Rectal smooth muscle tissue (tissue), 1 donor: ENCODE measurements at regions not wholly inside any gene's neighbourhood (a gene's known extent, or its start where the extent isn't known, plus 50 kb on each side); places are given as distances from the start of the nearest gene placed in this dataset.

Source experiments
- H3K27ac ChIP-seq: one replicate; pipeline ENCODE4 v1.7.0; 2013; ENCODE audit warnings: low read depth, low read length, inconsistent platforms
- H3K27me3 ChIP-seq: one replicate; pipeline ENCODE4 v1.7.0; 2013; ENCODE audit warnings: low read length; ENCODE audit not compliant: control insufficient read depth, insufficient read depth
- H3K36me3 ChIP-seq: one replicate; pipeline ENCODE4 v1.7.0; 2013; ENCODE audit warnings: low read length; ENCODE audit not compliant: control insufficient read depth, insufficient read depth
- H3K4me1 ChIP-seq: one replicate; pipeline ENCODE4 v1.7.0; 2013; ENCODE audit warnings: low read length; ENCODE audit not compliant: control insufficient read depth, insufficient read depth
- H3K4me3 ChIP-seq: one replicate; pipeline ENCODE4 v1.7.0; 2013; ENCODE audit warnings: low read length
- H3K9ac ChIP-seq: one replicate; pipeline ENCODE4 v1.7.0; 2013; ENCODE audit warnings: low read length

DNA sequence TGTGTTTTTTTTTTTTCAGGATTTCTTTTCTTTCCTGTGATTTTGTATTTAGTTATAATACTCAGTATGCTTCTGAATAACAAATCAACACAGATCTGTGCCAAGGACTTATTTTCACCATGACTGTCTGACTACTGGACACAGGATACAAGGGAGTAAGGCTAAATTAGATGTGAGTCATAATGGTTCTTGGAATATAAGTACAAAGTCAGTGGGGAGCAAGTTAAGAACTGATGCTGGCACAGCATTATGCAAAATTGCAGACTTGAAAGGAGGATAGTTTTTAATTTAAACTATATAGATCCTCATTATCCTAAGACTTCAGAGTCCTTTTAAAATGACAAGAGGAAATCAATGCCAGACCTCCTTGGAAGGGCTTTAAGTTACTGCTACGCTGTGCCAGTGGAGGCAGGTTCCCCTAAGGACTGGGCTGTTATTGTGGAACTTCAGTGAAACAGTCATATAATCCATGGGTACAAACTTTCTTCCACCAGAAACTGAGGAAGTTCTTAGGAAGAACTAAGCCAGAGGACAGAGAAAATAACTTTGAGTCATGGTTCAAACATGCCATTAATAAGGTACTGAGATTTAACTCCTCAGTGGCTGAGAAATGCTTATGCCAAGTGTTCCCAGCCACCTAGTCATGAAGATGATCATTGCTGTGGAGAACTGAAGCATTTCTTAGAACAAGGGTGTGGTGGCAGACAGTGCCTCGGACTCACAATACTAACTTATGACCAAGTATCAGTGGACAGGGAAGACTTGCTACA is 531.2 kb downstream of the HTR7 start:
- Histone ChIP-seq H3K4me1 (no peaks in the 10 kb centered on the region), H3K4me3 (no peak overlapping the region)

DNA sequence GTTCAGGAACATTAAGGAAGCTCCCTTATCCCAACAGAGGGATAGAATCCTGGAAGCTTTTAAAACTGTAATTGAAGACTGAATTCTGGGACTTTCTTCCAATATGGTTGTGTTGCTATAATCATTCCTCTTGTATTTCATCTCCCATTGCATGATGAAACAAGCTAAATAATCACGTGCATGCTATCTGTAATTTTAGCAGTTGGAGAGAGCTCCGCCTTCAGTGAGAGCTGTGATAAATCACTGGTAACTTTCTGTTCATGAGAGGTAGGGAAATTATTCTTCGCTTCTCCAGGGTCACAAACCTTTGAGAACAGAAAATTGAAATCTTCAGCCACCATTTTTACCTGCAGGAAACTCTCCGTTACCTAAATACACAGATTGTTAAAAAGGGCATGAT is 530.2 kb downstream of the HTR7 start:
- Histone ChIP-seq H3K4me1 (no peaks in the 10 kb centered on the region), H3K4me3 (no peak overlapping the region), H3K27me3 (no peaks in the 10 kb centered on the region), H3K9ac (no peak overlapping the region), H3K27ac (no peak overlapping the region), H3K36me3 (no peaks in the 10 kb centered on the region)

More for the DNA sequence above, 531.2 kb downstream of the HTR7 start:
- Histone ChIP-seq H3K27ac (no peak overlapping the region), H3K36me3 (no peaks in the 10 kb centered on the region), H3K27me3 (no peaks in the 10 kb centered on the region), H3K9ac (no peak overlapping the region)

DNA sequence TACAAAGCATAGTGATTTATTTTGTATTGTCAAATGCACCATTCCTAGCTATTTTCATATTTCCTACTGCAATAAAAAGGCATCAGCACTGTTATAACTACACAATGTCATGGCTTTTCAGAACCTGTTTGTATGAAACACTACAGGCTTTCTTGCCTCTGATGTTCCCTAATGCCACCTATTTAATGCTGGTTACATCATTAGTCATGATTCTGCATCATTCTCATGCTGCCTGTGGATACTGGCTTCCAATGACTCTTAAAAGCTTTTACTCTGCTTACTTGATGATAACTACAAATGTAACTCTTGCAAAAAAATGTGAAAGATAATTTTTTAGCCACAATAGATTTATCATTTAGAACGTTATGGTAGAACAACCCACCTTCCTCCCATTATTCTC is 529.4 kb downstream of the HTR7 start:
- H3K9ac ChIP-seq, result no peak overlapping the region
- no peaks in the 10 kb centered on the region for H3K4me1 ChIP-seq
- no peaks in the 10 kb centered on the region for H3K27me3 ChIP-seq
- no peaks in the 10 kb centered on the region for H3K36me3 ChIP-seq
- no peak overlapping the region for H3K27ac ChIP-seq
- no peak overlapping the region for H3K4me3 ChIP-seq

DNA sequence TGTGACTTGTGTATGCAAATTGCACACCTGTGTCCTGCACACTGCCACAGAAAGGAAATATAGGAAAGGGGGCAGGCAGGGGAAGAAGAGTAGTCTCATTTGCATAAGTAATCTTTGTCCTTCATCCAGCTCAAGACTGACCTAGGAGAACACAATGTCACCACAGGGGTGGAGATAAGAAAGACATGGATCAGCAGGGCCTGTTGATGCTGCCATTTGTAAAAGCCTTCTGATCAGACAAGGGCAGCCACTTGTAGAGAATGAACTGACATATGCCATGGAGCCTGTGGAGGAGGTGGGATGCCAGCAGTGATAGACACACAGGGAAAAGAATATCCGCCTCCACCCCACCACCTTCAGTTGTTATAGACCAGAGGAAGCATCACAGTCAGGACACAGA is 528.9 kb downstream of the HTR7 start:
- Histone ChIP-seq H3K27me3 (no peaks in the 10 kb centered on the region), H3K4me1 (no peaks in the 10 kb centered on the region), H3K9ac (no peak overlapping the region), H3K36me3 (no peaks in the 10 kb centered on the region), H3K27ac (no peak overlapping the region), H3K4me3 (no peak overlapping the region)

DNA sequence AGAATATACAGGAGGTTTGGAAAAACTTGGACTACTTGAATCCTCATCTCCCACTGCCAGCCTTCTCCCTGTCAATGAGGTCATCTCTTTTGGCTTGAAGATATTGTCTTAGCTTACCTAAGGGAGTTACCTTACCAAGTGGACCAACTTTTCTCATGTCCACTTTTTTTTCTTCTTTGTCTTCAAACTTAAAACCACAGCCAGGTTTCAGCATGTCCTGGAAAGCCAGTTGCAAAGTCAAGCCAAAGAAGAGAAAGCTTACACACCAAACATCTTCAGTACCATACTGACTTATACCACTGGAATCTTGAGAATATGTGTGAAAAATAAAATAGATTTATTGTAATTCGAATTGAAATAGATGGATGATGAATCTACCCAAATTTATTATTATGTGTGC is 520.5 kb downstream of the HTR7 start:
- no peaks in the 10 kb centered on the region for H3K36me3 ChIP-seq
- H3K27ac ChIP-seq, result no peak overlapping the region
- no peak overlapping the region for H3K9ac ChIP-seq

DNA sequence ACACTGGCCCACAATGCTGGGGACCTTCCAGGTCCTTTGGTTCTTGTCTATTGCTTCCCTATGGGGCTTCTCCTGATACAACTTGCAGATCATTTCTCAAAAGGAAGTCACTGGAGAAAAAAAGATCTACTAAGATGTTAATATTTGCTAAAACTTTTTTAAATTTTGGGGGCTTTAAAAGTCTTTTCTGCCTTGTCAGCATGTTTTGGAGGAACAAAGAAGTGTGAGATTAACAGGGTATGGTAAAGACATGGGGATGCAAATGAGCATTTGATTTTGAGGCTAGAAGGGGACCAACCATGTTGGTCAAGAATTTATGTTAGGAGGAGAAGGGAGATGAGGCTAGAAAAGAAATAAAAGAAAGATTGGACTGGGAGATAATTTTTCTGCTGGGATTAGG is 515.4 kb downstream of the HTR7 start:
- Histone ChIP-seq H3K4me1 (no peaks in the 10 kb centered on the region), H3K4me3 (no peak overlapping the region), H3K27ac (no peak overlapping the region), H3K36me3 (no peaks in the 10 kb centered on the region), H3K27me3 (no peaks in the 10 kb centered on the region), H3K9ac (no peak overlapping the region)

More for the DNA sequence above, 520.5 kb downstream of the HTR7 start:
- Histone ChIP-seq H3K4me1 (no peaks in the 10 kb centered on the region), H3K27me3 (no peaks in the 10 kb centered on the region), H3K4me3 (no peak overlapping the region)

DNA sequence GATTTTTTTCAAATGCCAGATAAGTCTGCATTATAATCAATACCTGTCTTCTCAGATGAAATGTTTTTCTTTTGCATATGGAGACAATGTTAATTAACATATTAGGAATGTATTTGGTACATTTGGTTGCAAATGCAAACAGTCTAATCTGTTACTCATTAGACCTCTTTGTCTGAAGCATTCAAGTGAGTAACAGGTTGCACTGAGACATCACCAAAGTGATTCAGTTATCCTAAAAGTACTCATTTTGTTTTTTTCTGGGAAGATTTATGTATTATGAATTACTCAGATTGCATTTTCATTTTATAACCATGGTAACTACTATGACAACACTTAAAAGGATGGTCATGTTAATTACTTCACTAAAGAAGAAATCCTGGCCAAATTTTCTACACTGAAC is 513.6 kb downstream of the HTR7 start:
- H3K9ac ChIP-seq, result no peak overlapping the region
- no peak overlapping the region for H3K27ac ChIP-seq
- H3K4me1 ChIP-seq, result no peaks in the 10 kb centered on the region
- H3K36me3 ChIP-seq, result no peaks in the 10 kb centered on the region
- H3K4me3 ChIP-seq, result no peak overlapping the region
- no peaks in the 10 kb centered on the region for H3K27me3 ChIP-seq

DNA sequence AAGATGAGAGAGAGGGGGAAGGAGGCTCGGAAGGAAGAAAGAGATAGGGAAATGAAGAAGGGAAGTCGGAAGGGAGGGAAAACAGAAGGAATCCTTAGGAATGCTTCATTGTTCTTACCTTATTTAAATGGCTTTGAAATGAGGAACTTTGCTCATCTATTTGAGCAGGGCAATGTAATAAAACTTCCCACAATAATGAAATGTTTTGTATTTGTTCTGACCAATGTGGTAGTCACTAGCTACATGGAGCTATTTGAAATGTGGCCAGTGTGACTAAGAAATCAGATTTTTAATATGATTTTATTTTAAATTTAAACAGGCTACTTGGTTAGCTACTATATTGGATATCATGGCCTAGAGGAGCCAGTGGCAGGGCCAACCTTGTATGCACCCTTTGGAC is 510.6 kb downstream of the HTR7 start:
- Histone ChIP-seq H3K27me3 (no peaks in the 10 kb centered on the region), H3K36me3 (no peaks in the 10 kb centered on the region), H3K4me1 (no peaks in the 10 kb centered on the region), H3K9ac (no peak overlapping the region), H3K4me3 (no peak overlapping the region), H3K27ac (no peak overlapping the region)

DNA sequence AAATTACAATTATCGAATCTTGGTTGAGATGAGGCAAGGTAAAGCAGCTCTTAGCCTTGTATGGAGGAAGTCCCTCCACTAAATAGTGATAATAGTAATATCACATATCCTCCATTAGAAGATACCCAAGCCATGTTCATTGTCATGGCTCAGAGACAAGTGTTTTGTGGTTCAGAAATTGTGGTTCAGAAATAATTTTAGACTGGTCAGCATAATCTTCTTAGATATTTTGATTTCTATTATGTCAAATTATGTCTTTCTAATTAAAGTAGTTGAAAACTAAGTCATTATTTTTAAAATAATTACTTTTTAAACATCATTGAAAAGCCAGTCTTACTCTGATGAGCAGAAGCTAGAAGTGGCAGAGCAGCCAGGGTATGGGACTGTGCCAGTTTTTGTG is 507.7 kb downstream of the HTR7 start:
- H3K9ac ChIP-seq, result no peak overlapping the region
- no peaks in the 10 kb centered on the region for H3K36me3 ChIP-seq
- no peaks in the 10 kb centered on the region for H3K4me1 ChIP-seq
- no peak overlapping the region for H3K4me3 ChIP-seq
- no peaks in the 10 kb centered on the region for H3K27me3 ChIP-seq
- no peak overlapping the region for H3K27ac ChIP-seq

DNA sequence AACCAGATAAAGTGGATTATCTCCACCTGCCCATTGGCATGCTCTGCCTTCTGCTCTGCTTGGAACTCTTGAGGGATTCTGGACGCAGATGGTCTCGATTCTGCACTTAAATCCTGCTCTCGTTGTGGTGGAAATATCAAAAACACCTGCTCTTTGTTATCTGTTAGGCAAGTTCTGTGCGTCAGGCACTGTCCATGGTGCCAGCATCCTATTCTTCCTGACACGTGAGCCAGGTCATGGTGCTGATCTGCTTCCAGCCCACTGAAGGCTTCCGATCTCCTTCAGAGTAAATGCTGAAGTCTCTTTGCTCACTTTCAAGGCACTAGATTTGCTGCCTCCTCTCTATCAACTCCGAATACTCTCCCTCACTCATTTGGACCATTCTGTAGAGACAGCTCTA is 505.6 kb downstream of the HTR7 start:
- H3K27ac ChIP-seq, result no peak overlapping the region
- no peaks in the 10 kb centered on the region for H3K27me3 ChIP-seq
- no peaks in the 10 kb centered on the region for H3K4me1 ChIP-seq

DNA sequence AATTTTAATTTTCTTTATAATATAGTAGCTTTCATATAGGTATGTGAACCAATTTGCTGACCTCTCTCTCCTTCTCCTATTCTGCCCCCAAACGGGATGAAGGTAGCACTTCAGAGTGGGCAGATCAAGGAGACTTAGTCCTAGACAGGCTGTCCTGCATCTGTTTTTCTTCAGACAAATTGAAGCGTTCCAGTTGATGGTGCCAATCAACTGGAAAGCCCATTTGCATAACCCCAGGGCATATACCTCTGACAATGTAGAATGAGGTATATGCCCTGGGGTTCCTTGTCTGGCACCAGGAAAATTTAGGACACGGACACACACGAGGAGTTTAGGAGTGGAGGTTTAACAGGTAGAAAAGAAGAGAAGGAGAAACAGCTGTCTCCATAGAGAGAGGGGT is 502.9 kb downstream of the HTR7 start:
- Histone ChIP-seq H3K36me3 (no peaks in the 10 kb centered on the region), H3K4me3 (no peak overlapping the region), H3K27ac (no peak overlapping the region), H3K4me1 (no peaks in the 10 kb centered on the region), H3K27me3 (no peaks in the 10 kb centered on the region), H3K9ac (no peak overlapping the region)

More for the DNA sequence above, 505.6 kb downstream of the HTR7 start:
- no peak overlapping the region for H3K4me3 ChIP-seq
- no peaks in the 10 kb centered on the region for H3K36me3 ChIP-seq
- no peak overlapping the region for H3K9ac ChIP-seq

DNA sequence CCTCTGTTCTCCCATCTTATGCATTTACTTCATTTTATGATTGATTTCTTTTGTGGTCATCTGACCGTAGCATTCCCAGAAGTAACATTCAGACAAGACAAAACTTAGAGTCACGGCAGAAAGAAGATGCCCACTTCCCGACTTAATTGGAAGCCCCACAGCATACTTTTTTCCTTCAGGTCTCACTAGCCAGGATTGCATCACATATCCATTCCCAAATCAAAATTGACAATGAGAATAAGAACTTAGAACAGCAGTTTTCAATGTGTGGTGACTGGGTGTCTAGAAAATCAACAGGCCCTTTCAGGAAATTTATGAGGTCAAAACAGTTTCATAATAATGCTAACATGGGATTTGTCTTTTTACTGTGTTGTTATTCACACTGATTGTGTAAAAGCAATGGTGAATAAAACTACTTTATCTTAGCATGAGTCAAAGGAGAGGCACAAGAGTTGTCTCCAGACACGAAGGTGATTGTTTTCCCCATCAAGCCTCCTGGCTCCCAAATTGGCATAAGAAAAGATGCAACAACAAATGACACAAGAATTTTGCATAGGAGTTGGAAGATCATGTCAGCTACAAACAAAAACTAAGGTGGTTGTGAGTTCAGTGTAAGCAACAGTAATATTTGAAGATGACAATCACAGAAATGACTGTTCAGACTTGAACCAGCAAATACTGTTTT is 493.9 kb downstream of the HTR7 start:
- Histone ChIP-seq H3K27ac (no peak overlapping the region), H3K4me1 (no peaks in the 10 kb centered on the region), H3K27me3 (no peaks in the 10 kb centered on the region), H3K9ac (no peak overlapping the region), H3K36me3 (no peaks in the 10 kb centered on the region), H3K4me3 (no peak overlapping the region)

DNA sequence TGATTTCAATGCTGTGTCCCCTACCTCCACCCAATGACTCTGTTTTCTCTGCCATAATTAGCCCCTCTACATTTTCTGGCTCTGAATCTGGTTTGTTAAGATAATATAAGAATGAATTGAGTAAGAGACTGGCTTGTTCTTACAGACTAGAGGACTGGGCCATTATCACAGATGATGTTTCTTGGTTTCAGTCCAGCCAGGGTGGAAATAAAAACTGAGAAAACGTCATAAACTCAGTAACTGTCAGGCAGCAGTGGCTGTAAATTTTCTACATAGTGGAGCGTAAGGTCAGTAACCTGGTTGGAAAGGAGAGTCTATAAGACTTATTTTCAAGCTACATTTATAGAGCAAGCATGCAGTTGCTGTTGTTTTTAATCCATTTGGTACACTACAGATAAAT is 485.4 kb downstream of the HTR7 start:
- Histone ChIP-seq H3K4me3 (no peak overlapping the region), H3K27me3 (no peaks in the 10 kb centered on the region), H3K4me1 (no peaks in the 10 kb centered on the region), H3K27ac (no peak overlapping the region), H3K9ac (no peak overlapping the region), H3K36me3 (no peaks in the 10 kb centered on the region)
